Right lobe of liver (tissue), 4 donors: ENCODE measurements at regions not wholly inside any gene's neighbourhood (a gene's known extent, or its start where the extent isn't known, plus 50 kb on each side); places are given as distances from the start of the nearest gene placed in this dataset.

ENCODE experiments used
- POLR2A ChIP-seq: fragments of 450-650 bp; IDR thresholded peaks from one replicate; pipeline ENCODE4 v1.6.1; 2017; ENCODE audit warnings: antibody characterized with exemption, mild to moderate bottlenecking
- TF ChIP-seq, protein P1 (sequence below), 4 donors: fragments of 200-600 bp in 3 of 4; fragments of 450-650 bp in 1 of 4; IDR thresholded peaks; one replicate each; pipeline versions ENCODE4 v1.5.1 to v1.8.0; 2016 to 2022; ENCODE audit warnings: antibody characterized with exemption in 4 of 4, mild to moderate bottlenecking in 2 of 4
- donor health status: DM: no; HTN: no; CAD: no.
- donor health status: DM: no; HTN: no; CAD: no.
- donor health status: DM: no; HTN: yes; CAD: no.

DNA sequence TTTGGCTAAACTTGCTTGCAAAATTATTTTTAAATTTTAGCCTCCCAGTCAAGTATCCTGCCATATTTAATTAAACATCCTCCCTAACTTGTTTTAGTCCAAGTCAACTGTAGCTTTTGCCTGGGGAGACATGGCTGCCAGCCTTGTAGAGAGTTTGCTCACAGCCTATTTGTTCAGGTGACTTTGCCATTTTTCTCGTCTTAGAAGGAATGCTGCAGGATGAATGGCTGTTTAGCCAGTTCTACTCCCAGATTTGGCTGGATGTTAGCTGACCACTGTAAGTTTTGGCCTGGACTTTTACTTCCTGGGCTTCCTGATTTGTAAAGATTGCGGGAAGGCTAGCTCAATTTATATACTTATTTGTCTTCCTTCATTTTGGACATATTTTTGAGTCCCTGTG, 236.4 kb upstream of the SGO1 start:
- TF ChIP-seq, protein P1, sequence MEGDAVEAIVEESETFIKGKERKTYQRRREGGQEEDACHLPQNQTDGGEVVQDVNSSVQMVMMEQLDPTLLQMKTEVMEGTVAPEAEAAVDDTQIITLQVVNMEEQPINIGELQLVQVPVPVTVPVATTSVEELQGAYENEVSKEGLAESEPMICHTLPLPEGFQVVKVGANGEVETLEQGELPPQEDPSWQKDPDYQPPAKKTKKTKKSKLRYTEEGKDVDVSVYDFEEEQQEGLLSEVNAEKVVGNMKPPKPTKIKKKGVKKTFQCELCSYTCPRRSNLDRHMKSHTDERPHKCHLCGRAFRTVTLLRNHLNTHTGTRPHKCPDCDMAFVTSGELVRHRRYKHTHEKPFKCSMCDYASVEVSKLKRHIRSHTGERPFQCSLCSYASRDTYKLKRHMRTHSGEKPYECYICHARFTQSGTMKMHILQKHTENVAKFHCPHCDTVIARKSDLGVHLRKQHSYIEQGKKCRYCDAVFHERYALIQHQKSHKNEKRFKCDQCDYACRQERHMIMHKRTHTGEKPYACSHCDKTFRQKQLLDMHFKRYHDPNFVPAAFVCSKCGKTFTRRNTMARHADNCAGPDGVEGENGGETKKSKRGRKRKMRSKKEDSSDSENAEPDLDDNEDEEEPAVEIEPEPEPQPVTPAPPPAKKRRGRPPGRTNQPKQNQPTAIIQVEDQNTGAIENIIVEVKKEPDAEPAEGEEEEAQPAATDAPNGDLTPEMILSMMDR (IDR thresholded peaks at IDR 0.05): no peak
- no peak for TF ChIP-seq POLR2A
